A549 (cell line): ENCODE measurements at regions not wholly inside any gene's neighbourhood (a gene's known extent, or its start where the extent isn't known, plus 50 kb on each side); places are given as distances from the start of the nearest gene placed in this dataset.

Source experiments
- ATAC-seq, 2 experiments: fragments of 200-7000 bp in 1 of 2; fragments of >200 bp in 1 of 2; cut with Nextera tagmentation in 1 of 2; cut with Tn5 transposase in 1 of 2; 3 replicates each; pipeline versions ENCODE4 v1.8.0 to v1.9.1; 2018 to 2020; ENCODE audit warnings: mild to moderate bottlenecking in 1 of 2, moderate library complexity in 1 of 2
- CTCF ChIA-PET: fragments of 300-600 bp; sonication (Branson Sonifier 250); formaldehyde crosslinking; extraction: SDS; loops from one replicate; lab custom pipeline; 2021; ENCODE audit warnings: antibody characterized with exemption, inconsistent platforms; lab: Yijun Ruan, JAX
- POLR2A ChIA-PET: fragments of 350-600 bp; formaldehyde crosslinking; extraction: SDS; loops from one replicate; lab custom pipeline; 2021; ENCODE audit warnings: antibody characterized with exemption, inconsistent platforms; lab: Yijun Ruan, JAX
- DNase-seq, 2 experiments: peaks; one replicate each; pipeline versions ENCODE4 v3.0.0 to v3.0.0-alpha.2; 2011 to 2016; ENCODE audit warnings: low read depth in 1 of 2, low spot score in 1 of 2
- FAIRE-seq: peaks from 2 replicates; lab custom pipeline; 2011; peaks lifted over from hg19 to GRCh38; lab: Jason Lieb, UNC
- H3K27ac ChIP-seq, 2 experiments: fragments of >200 bp; sonication (Bioruptor Twin); formaldehyde crosslinking; 3 replicates each; pipeline ENCODE4 v1.5.1; 2016 to 2017
- H3K4me1 ChIP-seq: fragments of >200 bp; sonication (Bioruptor Twin); formaldehyde crosslinking; 3 replicates; pipeline ENCODE4 v1.6.1; 2016
- H3K4me2 ChIP-seq: fragments of >200 bp; sonication (Bioruptor Twin); formaldehyde crosslinking; 3 replicates; pipeline ENCODE4 v1.6.1; 2016
- H3K4me3 ChIP-seq: fragments of >200 bp; sonication (Bioruptor Twin); formaldehyde crosslinking; 3 replicates; pipeline ENCODE4 v1.5.1; 2016
- H3K9me3 ChIP-seq: fragments of >200 bp; sonication (Bioruptor Twin); formaldehyde crosslinking; 3 replicates; pipeline ENCODE4 v1.6.1; 2016
- CHD2 ChIP-seq: fragments of 150-350 bp; IDR thresholded peaks from 2 replicates; pipeline ENCODE4 v1.6.1; 2014; ENCODE audit warnings: low read length; ENCODE audit not compliant: partially characterized antibody
- EHMT2 ChIP-seq: fragments of 200-600 bp; sonication (generic); IDR thresholded peaks from 2 replicates; pipeline ENCODE4 v1.6.1; 2016; ENCODE audit warnings: antibody characterized with exemption, low read depth, mild to moderate bottlenecking, moderate library complexity
- EP300 ChIP-seq, 2 experiments: fragments of >200 bp; sonication (Bioruptor Twin); formaldehyde crosslinking; IDR thresholded peaks; 2 replicates in 1 of 2; 3 replicates in 1 of 2; pipeline ENCODE4 v1.6.1; 2016 to 2017
- FOSB ChIP-seq: fragments of 250-450 bp; sonication (Bioruptor Pico); IDR thresholded peaks from 2 replicates; pipeline ENCODE4 v1.5.0; 2020; ENCODE audit warnings: mild to moderate bottlenecking, moderate library complexity
- HDAC2 ChIP-seq: fragments of 200-600 bp; sonication (generic); IDR thresholded peaks from 2 replicates; pipeline ENCODE4 v1.6.1; 2016
- HEYL ChIP-seq: fragments of 250-450 bp; sonication (Bioruptor Pico); IDR thresholded peaks from 2 replicates; pipeline ENCODE4 v1.8.0; 2021; ENCODE audit warnings: mild to moderate bottlenecking, moderate library complexity
- HOXA7 ChIP-seq: fragments of 250-450 bp; sonication (Bioruptor Pico); IDR thresholded peaks from 2 replicates; pipeline ENCODE4 v1.5.0; 2020; ENCODE audit warnings: mild to moderate bottlenecking, moderate library complexity
- HOXB13 ChIP-seq: fragments of 250-450 bp; sonication (Bioruptor Pico); IDR thresholded peaks from 2 replicates; pipeline ENCODE4 v1.5.0; 2020; ENCODE audit warnings: low read depth, mild to moderate bottlenecking, moderate library complexity
- HOXB5 ChIP-seq: fragments of 250-450 bp; sonication (Bioruptor Pico); IDR thresholded peaks from 2 replicates; pipeline ENCODE4 v1.5.0; 2020; ENCODE audit warnings: mild to moderate bottlenecking, moderate library complexity
- JUNB ChIP-seq: fragments of >200 bp; sonication (Bioruptor Twin); formaldehyde crosslinking; IDR thresholded peaks from 2 replicates; pipeline ENCODE4 v1.6.1; 2016
- KDM1A ChIP-seq: fragments of 200-600 bp; sonication (generic); IDR thresholded peaks from 2 replicates; pipeline ENCODE4 v1.6.1; 2016; ENCODE audit warnings: low read depth, mild to moderate bottlenecking
- KDM5A ChIP-seq: fragments of 200-600 bp; sonication (generic); IDR thresholded peaks from 2 replicates; pipeline ENCODE4 v1.6.1; 2016; ENCODE audit warnings: antibody characterized with exemption, mild to moderate bottlenecking
- MAZ ChIP-seq: fragments of 150-350 bp; IDR thresholded peaks from 2 replicates; pipeline ENCODE4 v1.6.1; 2014; ENCODE audit warnings: antibody characterized with exemption, low read depth, low read length, borderline replicate concordance
- MYC ChIP-seq: IDR thresholded peaks from 2 replicates; pipeline ENCODE4 v1.6.1; 2012; ENCODE audit warnings: mild to moderate bottlenecking, inconsistent platforms, low read length, improper control_type of control experiment, borderline replicate concordance
- NPAS2 ChIP-seq: fragments of 250-450 bp; sonication (Bioruptor Pico); IDR thresholded peaks from 2 replicates; pipeline ENCODE4 v1.8.0; 2022; ENCODE audit warnings: mild to moderate bottlenecking, moderate library complexity, borderline replicate concordance
- NR3C1 ChIP-seq: fragments of >200 bp; sonication (Bioruptor Twin); formaldehyde crosslinking; IDR thresholded peaks from 3 replicates; pipeline ENCODE4 v1.6.1; 2017
- PHF8 ChIP-seq: fragments of 200-600 bp; sonication (generic); IDR thresholded peaks from 2 replicates; pipeline ENCODE4 v1.6.1; 2016; ENCODE audit warnings: low read depth, mild to moderate bottlenecking, antibody characterized with exemption, moderate library complexity, borderline replicate concordance
- RFX5 ChIP-seq: fragments of 450-650 bp; IDR thresholded peaks from 2 replicates; pipeline ENCODE4 v1.7.1; 2014; ENCODE audit warnings: antibody characterized with exemption, mild to moderate bottlenecking, moderate library complexity
- TP53 ChIP-seq: fragments of 250-450 bp; sonication (Bioruptor Pico); IDR thresholded peaks from 2 replicates; pipeline ENCODE4 v1.5.0; 2021; ENCODE audit warnings: mild to moderate bottlenecking, moderate library complexity
- ZC3H11A ChIP-seq: fragments of 450-650 bp; IDR thresholded peaks from 2 replicates; pipeline ENCODE4 v1.6.1; 2014; ENCODE audit warnings: antibody characterized with exemption, mild to moderate bottlenecking
- ZFP36 ChIP-seq: fragments of 450-650 bp; IDR thresholded peaks from 2 replicates; pipeline ENCODE4 v1.6.1; 2014; ENCODE audit warnings: borderline replicate concordance; ENCODE audit not compliant: partially characterized antibody
- ZNF302 ChIP-seq: fragments of 250-450 bp; sonication (Bioruptor Pico); IDR thresholded peaks from 2 replicates; pipeline ENCODE4 v1.9.0; 2021; ENCODE audit warnings: inconsistent platforms, mild to moderate bottlenecking, moderate library complexity
- WGBS: methylation state at CpG from one replicate; pipeline ENCODE4 v1.1.6; 2017; ENCODE audit errors: missing lambda C conversion rate; 5-methylcytosine and 5-hydroxymethylcytosine counted together
- TF ChIP-seq, protein P1 (sequence below): fragments of 250-450 bp; sonication (Bioruptor Pico); IDR thresholded peaks from 2 replicates; pipeline ENCODE4 v1.5.0; 2020; ENCODE audit warnings: low read depth, mild to moderate bottlenecking, moderate library complexity
- TF ChIP-seq, protein P2 (sequence below): IDR thresholded peaks from 2 replicates; pipeline ENCODE4 v1.6.1; 2012
- TF ChIP-seq, protein P3 (sequence below): IDR thresholded peaks from 2 replicates; pipeline ENCODE4 v1.6.1; 2012
- TF ChIP-seq, protein P4 (sequence below): fragments of 450-650 bp; IDR thresholded peaks from 2 replicates; pipeline ENCODE4 v1.6.1; 2014; ENCODE audit warnings: antibody characterized with exemption
- TF ChIP-seq, protein P5 (sequence below): fragments of >200 bp; sonication (Bioruptor Twin); formaldehyde crosslinking; IDR thresholded peaks from 2 replicates; pipeline ENCODE4 v1.6.1; 2016
- TF ChIP-seq, protein P6 (sequence below): fragments of 200-600 bp; sonication (generic); IDR thresholded peaks from 2 replicates; pipeline ENCODE4 v1.6.1; 2016; ENCODE audit warnings: antibody characterized with exemption, mild to moderate bottlenecking, moderate library complexity

DNA sequence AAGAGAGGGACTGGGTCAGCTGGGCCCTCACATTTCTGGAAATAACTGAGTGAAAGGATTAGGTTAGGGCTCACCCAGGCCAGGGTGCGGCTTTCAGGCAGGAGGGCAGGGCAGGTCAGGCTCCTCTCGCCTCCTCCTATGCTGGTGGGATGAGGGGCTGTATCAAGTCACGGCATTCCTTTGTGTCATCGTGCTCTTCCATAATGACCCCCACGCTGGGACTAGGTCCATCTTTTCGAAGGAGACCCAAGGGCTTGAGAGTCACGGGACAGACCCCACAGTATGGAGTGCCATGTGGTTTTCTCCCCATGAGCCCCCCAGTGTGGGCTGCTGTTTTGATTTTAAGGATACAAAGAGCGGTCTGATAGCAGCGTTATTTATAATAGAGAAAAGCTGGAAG is 137.8 kb upstream of the COPS8 start:
- Histone ChIP-seq H3K9me3 (0 out of 3 replicates have a peak, but pooled peaks cover 5% of the 10 kb centered on the region), H3K4me3 (no peak overlapping the region), H3K4me1 (no peaks in the 10 kb centered on the region), H3K4me2 (no peak overlapping the region), H3K27ac (no peak overlapping the region)
- no peak for ATAC-seq
- POLR2A ChIA-PET: no interaction called here
- 63% methylated on average over 8 of the region's 9 CpGs for WGBS
- CTCF ChIA-PET: no interaction called here
- FAIRE-seq: no peak
- DNase-seq: no peak
- TF ChIP-seq PHF8 (no peak), HOXB13 (CRISPR knock-in tag) (no peak), HOXA7 (CRISPR knock-in tag) (no peak), RFX5 (no peak), CHD2 (no peak), HOXB5 (CRISPR knock-in tag) (no peak), ZC3H11A (no peak), NR3C1 (no peak), ZFP36 (no peak), ZNF302 (CRISPR knock-in tag) (no peak), KDM5A (no peak), JUNB (no peak)
- TF ChIP-seq, protein P1, sequence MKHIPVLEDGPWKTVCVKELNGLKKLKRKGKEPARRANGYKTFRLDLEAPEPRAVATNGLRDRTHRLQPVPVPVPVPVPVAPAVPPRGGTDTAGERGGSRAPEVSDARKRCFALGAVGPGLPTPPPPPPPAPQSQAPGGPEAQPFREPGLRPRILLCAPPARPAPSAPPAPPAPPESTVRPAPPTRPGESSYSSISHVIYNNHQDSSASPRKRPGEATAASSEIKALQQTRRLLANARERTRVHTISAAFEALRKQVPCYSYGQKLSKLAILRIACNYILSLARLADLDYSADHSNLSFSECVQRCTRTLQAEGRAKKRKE (CRISPR knock-in tag): no peak
- TF ChIP-seq, protein P2, sequence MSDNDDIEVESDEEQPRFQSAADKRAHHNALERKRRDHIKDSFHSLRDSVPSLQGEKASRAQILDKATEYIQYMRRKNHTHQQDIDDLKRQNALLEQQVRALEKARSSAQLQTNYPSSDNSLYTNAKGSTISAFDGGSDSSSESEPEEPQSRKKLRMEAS: no peak
- TF ChIP-seq, protein P3, sequence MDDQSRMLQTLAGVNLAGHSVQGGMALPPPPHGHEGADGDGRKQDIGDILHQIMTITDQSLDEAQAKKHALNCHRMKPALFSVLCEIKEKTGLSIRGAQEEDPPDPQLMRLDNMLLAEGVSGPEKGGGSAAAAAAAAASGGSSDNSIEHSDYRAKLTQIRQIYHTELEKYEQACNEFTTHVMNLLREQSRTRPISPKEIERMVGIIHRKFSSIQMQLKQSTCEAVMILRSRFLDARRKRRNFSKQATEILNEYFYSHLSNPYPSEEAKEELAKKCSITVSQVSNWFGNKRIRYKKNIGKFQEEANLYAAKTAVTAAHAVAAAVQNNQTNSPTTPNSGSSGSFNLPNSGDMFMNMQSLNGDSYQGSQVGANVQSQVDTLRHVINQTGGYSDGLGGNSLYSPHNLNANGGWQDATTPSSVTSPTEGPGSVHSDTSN: no peak
- TF ChIP-seq, protein P4, sequence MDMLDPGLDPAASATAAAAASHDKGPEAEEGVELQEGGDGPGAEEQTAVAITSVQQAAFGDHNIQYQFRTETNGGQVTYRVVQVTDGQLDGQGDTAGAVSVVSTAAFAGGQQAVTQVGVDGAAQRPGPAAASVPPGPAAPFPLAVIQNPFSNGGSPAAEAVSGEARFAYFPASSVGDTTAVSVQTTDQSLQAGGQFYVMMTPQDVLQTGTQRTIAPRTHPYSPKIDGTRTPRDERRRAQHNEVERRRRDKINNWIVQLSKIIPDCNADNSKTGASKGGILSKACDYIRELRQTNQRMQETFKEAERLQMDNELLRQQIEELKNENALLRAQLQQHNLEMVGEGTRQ: no peak
- TF ChIP-seq, all 56 proteins: peak for 0

DNA sequence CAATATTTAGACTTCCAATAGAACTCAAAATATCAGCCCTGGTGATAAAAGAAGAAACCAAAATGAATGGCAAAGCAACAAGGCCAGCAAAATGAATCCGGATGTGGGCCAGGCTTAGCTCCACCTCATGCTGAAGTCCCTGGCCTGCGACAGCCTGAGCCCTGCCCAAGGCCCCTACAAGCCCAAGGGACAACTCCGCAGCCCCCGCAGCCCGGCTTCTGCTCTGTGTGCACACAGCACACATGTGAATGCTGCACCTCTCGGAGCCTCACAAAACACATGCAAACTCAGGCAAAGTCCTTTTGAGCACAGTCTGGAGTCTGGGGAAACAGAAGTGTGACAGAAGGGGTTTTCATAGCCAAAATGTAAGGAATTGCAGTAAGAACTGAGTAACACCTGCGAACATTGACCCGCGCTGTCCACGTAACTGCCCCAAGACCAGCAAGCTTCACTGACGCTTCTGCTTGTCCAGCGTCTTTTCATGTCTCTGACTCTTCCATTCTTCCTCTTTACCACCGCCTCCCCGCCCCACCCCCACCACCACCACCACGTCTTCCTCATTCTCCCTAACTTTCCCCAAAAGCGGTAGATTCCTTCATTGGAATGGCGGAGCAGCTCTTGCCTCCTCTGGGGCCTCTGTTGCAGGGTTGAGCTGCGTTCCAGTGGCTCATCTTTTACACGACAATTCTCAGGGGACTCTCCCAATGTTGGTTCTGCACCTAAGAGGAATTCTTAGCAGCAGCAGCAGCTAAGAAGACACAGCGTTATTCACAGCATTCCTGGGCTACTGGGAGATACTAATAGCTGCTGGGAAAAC is 136.4 kb upstream of the COPS8 start:
- ChIA-PET CTCF (no interaction called here), POLR2A (interaction anchor here (0.9 kb wide), 1 partner anchor 8 kb away, joined by 3 read pairs; no protein-coding TSS in a partner anchor)
- 69% methylated on average over 17 of the region's 20 CpGs for WGBS
- no peak for DNase-seq
- Histone ChIP-seq H3K4me3 (no peak overlapping the region), H3K4me2 (no peak overlapping the region), H3K4me1 (no peaks in the 10 kb centered on the region), H3K27ac (no peak overlapping the region), H3K9me3 (0 out of 3 replicates have a peak, but pooled peaks cover 5% of the 10 kb centered on the region)
- no peak for TF ChIP-seq EHMT2
- no peak for TF ChIP-seq KDM1A
- no peak for TF ChIP-seq EP300 (IDR thresholded peaks at IDR 0.05)
- no peak for TF ChIP-seq MAZ
- TF ChIP-seq TP53 (CRISPR knock-in tag): no peak
- no peak for TF ChIP-seq NPAS2 (CRISPR knock-in tag)
- no peak for TF ChIP-seq HEYL (CRISPR knock-in tag)
- TF ChIP-seq FOSB (CRISPR knock-in tag): no peak
- no peak for TF ChIP-seq MYC
- TF ChIP-seq, protein P5, sequence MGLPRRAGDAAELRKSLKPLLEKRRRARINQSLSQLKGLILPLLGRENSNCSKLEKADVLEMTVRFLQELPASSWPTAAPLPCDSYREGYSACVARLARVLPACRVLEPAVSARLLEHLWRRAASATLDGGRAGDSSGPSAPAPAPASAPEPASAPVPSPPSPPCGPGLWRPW: no peak
- TF ChIP-seq, protein P6, sequence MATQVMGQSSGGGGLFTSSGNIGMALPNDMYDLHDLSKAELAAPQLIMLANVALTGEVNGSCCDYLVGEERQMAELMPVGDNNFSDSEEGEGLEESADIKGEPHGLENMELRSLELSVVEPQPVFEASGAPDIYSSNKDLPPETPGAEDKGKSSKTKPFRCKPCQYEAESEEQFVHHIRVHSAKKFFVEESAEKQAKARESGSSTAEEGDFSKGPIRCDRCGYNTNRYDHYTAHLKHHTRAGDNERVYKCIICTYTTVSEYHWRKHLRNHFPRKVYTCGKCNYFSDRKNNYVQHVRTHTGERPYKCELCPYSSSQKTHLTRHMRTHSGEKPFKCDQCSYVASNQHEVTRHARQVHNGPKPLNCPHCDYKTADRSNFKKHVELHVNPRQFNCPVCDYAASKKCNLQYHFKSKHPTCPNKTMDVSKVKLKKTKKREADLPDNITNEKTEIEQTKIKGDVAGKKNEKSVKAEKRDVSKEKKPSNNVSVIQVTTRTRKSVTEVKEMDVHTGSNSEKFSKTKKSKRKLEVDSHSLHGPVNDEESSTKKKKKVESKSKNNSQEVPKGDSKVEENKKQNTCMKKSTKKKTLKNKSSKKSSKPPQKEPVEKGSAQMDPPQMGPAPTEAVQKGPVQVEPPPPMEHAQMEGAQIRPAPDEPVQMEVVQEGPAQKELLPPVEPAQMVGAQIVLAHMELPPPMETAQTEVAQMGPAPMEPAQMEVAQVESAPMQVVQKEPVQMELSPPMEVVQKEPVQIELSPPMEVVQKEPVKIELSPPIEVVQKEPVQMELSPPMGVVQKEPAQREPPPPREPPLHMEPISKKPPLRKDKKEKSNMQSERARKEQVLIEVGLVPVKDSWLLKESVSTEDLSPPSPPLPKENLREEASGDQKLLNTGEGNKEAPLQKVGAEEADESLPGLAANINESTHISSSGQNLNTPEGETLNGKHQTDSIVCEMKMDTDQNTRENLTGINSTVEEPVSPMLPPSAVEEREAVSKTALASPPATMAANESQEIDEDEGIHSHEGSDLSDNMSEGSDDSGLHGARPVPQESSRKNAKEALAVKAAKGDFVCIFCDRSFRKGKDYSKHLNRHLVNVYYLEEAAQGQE: no peak
- TF ChIP-seq, protein P4: no peak
- no peak for TF ChIP-seq HDAC2
- no peak for ATAC-seq
- no peak for FAIRE-seq
